ENCODE measurements at regions not wholly inside any gene's neighbourhood (a gene's known extent, or its start where the extent isn't known, plus 50 kb on each side); places are given as distances from the start of the nearest gene placed in this dataset.

DNA sequence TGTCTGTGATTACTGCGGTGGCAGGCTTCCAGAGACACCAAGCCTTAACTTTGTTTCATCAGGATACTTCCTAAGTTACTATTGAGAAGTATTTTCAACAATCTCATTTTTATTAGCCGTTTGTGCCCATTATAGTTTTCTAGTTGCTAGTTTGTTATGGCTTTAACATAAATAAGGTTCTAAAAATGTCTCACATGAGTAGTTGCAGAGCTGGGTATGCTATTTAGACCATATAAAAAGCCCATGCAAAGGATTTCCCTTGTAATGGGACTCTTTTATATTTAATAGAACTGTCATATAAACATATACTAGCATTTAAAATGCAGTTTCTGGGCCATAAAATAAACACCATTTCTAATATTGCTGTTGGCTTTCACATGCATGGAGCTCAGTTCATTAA lies 205.3 kb upstream of the TCF21 start (continued):
- TF ChIP-seq, protein P1, sequence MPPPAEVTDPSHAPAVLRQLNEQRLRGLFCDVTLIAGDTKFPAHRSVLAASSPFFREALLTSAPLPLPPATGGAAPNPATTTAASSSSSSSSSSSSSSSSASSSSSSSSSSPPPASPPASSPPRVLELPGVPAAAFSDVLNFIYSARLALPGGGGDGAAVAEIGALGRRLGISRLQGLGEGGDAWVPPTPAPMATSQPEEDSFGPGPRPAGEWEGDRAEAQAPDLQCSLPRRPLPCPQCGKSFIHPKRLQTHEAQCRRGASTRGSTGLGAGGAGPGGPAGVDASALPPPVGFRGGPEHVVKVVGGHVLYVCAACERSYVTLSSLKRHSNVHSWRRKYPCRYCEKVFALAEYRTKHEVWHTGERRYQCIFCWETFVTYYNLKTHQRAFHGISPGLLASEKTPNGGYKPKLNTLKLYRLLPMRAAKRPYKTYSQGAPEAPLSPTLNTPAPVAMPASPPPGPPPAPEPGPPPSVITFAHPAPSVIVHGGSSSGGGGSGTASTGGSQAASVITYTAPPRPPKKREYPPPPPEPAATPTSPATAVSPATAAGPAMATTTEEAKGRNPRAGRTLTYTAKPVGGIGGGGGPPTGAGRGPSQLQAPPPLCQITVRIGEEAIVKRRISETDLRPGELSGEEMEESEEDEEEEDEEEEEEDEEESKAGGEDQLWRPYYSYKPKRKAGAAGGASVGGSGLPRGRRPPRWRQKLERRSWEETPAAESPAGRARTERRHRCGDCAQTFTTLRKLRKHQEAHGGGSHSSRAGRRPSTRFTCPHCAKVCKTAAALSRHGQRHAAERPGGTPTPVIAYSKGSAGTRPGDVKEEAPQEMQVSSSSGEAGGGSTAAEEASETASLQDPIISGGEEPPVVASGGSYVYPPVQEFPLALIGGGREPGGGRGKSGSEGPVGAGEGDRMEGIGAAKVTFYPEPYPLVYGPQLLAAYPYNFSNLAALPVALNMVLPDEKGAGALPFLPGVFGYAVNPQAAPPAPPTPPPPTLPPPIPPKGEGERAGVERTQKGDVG (CRISPR knock-in tag; IDR thresholded peaks at IDR 0.05; ENCODE audit: borderline replicate concordance) = no peak
- TF ChIP-seq DNMT1 (CRISPR knock-in tag; IDR thresholded peaks at IDR 0.05) (no peak), TOPORS (CRISPR knock-in tag; IDR thresholded peaks at IDR 0.05) (no peak), FOXP4 (CRISPR knock-in tag; IDR thresholded peaks at IDR 0.05) (no peak), NCOA5 (CRISPR knock-in tag; IDR thresholded peaks at IDR 0.05) (no peak), HMGA1 (CRISPR knock-in tag; conservative IDR thresholded peaks at IDR 0.05) (no peak)

GRCh38 chr6:133688705-133689492 lies 200.0 kb upstream of the TCF21 start:
- ChIA-PET POLR2A (no interaction called here), CTCF (ENCODE audit: low intra/inter-chr PET ratio, low total read pairs) (no interaction called here)
- DNase-seq (ENCODE audit: low spot score) (no peak), ATAC-seq (no peak), FAIRE-seq (no peak)
- no peaks in the 10 kb centered on the region for H3K4me1 ChIP-seq (ENCODE audit: insufficient read depth, low read length)
- no peak overlapping the region for H3K9ac ChIP-seq (ENCODE audit: insufficient read depth, low read depth, low read length)
- no peaks in the 10 kb centered on the region for H3K79me2 ChIP-seq (ENCODE audit: insufficient read depth, low read length)
- H3K36me3 ChIP-seq (replicated peaks in 1 of 2; ENCODE audit: control insufficient read depth in 1 of 2, insufficient read depth in 2 of 2, low read length in 2 of 2) = no peaks in the 10 kb centered on the region
- no peak overlapping the region for H3K4me2 ChIP-seq (ENCODE audit: low read depth, low read length)
- BruUV-seq (replicated peaks) = no TSS peak
- intact Hi-C loops (cut with micrococcal nuclease; ENCODE audit: unreplicated experiment) (no loop called here), in situ Hi-C loops (cut with HindIII; ENCODE audit: extremely low pct_ligation_motif_present, low pct_unique_long_range_greater_than_20kb) (no loop called here)
- no peak overlapping the region for H3K27ac ChIP-seq (ENCODE audit: extremely low read length, insufficient read depth, low read length)
- WGBS (ENCODE audit: low lambda C conversion rate) = under 1% methylated on average over 5 of the region's 5 CpGs
- H2AFZ ChIP-seq (ENCODE audit: low read length) = no peak overlapping the region
- H4K20me1 ChIP-seq (ENCODE audit: insufficient read depth, low read length) = no peaks in the 10 kb centered on the region
- peak; percentile 69 for TF ChIP-seq CREB1 (IDR thresholded peaks at IDR 0.05)
- no peak for TF ChIP-seq CREB1 (CRISPR knock-in tag; IDR thresholded peaks at IDR 0.05)
- TF ChIP-seq ZSCAN22 (CRISPR knock-in tag; IDR thresholded peaks at IDR 0.05) = no peak
- H3K27me3 ChIP-seq (ENCODE audit: control insufficient read depth in 1 of 2, insufficient read depth in 2 of 2, low read length in 2 of 2) = no peaks in the 10 kb centered on the region
- no peaks in the 10 kb centered on the region for H3K9me3 ChIP-seq (ENCODE audit: low read length)
- no peak overlapping the region for H3K4me3 ChIP-seq (replicated peaks in 1 of 3; ENCODE audit: insufficient read depth in 1 of 3, low read depth in 2 of 3, low read length in 3 of 3)
